BLaER1 treated with 17β-estradiol and CSF1 and Interleukin-3, amounts not matched to agents 10 nM and 100 nM (cell line): ENCODE measurements at regions not wholly inside any gene's neighbourhood (a gene's known extent, or its start where the extent isn't known, plus 50 kb on each side); places are given as distances from the start of the nearest gene placed in this dataset.

Source experiments
- H3K27ac ChIP-seq, 11 experiments: shearing (Covaris generic); formaldehyde crosslinking; 2 replicates each; pipeline ENCODE4 v1.8.1; 2022
- H3K27me3 ChIP-seq, 11 experiments: shearing (Covaris generic); formaldehyde crosslinking; 2 replicates each; pipeline ENCODE4 v1.8.1; 2022
- H3K36me3 ChIP-seq, 11 experiments: shearing (Covaris generic); formaldehyde crosslinking; 2 replicates each; pipeline ENCODE4 v1.8.1; 2022
- H3K4me1 ChIP-seq, 10 experiments: shearing (Covaris generic); formaldehyde crosslinking; 2 replicates each; pipeline ENCODE4 v1.8.1; 2022
- H3K4me2 ChIP-seq, 11 experiments: shearing (Covaris generic); formaldehyde crosslinking; 2 replicates each; pipeline ENCODE4 v1.8.1; 2022
- H3K4me3 ChIP-seq, 10 experiments: shearing (Covaris generic); formaldehyde crosslinking; 2 replicates each; pipeline ENCODE4 v1.8.1; 2022
- H3K9ac ChIP-seq, 11 experiments: shearing (Covaris generic); formaldehyde crosslinking; 2 replicates each; pipeline ENCODE4 v1.8.1; 2022
- H3K9me3 ChIP-seq, 11 experiments: shearing (Covaris generic); formaldehyde crosslinking; replicated peaks in 1 of 11; 2 replicates each; pipeline ENCODE4 v1.8.1; 2022
- H4K20me1 ChIP-seq, 11 experiments: shearing (Covaris generic); formaldehyde crosslinking; 2 replicates each; pipeline ENCODE4 v1.8.1; 2022
- Cebpa-rat ChIP-seq, 11 experiments: shearing (Covaris generic); IDR thresholded peaks; 2 replicates each; pipeline ENCODE4 v1.8.1; 2022

DNA sequence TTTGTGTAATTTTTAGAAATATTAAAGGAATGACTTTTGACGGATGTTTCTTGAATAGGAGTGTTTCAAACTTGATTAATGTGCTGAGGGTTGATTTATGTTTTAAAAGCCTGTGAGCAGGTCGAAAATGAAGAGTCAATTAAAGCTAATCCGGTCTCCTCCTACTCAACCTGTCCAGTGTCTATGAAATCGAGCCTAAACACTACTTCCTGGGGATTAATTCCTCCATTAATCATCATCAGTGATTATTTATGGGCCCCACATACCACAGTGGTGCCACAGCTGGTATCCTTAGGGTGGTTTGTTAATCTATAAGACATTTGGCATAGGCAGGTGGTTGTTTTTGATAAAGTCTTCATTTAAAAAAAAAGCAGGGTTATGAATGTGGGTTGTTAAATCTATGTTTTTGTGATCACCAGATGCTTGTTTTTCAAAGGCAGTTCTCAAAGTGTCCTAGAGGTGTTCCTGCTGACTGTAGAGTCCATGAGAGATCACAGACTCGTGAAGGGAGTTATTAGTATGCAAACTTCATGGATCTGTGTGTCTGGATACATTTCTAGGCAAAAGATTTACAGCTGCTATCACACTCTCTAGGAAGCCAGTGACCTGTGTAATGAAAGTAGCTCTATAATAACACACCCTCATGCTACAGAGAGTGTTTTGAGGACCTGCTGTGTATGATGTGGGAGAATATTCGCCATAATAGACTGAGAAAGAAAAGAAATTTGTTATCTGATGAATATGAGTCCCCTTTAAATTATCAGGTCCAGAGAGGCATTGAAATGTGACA, 308.6 kb downstream of the AKAIN1 start:
- no peaks in the 10 kb centered on the region; a peak in 1 of 22 replicates for H3K36me3 ChIP-seq
- peaks cover 18 to 25% (median 24%) of the 10 kb centered on the region in 11 experiments for H3K9me3 ChIP-seq
- no peak overlapping the region for H3K4me3 ChIP-seq
- no peaks in the 10 kb centered on the region for H3K4me1 ChIP-seq
- H3K27me3 ChIP-seq, result no peaks in the 10 kb centered on the region
- no peak overlapping the region for H3K27ac ChIP-seq
- no peak overlapping the region for H3K4me2 ChIP-seq
- H4K20me1 ChIP-seq, result no peaks in the 10 kb centered on the region
- H3K9ac ChIP-seq, result no peak overlapping the region
- TF ChIP-seq Cebpa-rat (IDR thresholded peaks at IDR 0.05), result no peak

DNA sequence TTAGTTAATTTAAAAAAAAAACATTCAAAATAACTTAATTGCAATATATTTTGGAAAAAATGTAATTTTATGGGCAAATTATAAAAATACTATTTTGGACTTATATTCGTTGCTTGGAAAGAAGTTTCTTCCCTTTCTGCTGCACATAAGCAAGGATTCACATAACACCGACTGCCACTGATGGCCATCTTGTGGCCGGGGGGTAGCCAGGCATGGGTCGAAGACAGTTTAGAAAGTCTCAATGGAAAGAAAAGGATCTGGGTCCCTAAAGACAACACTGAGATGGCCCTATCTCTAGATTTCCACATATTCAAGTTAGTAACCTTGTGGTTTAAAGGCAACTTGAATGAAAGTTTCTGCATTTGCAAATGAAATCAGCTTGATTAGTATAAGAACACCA, 318.6 kb downstream of the AKAIN1 start:
- no peaks in the 10 kb centered on the region for H3K36me3 ChIP-seq
- H3K27ac ChIP-seq, result no peak overlapping the region
- no peaks in the 10 kb centered on the region for H3K4me1 ChIP-seq
- H4K20me1 ChIP-seq, result no peaks in the 10 kb centered on the region
- peaks cover 3 to 17% (median 8%) of the 10 kb centered on the region in 11 experiments; a peak in 16 of 22 replicates for H3K9me3 ChIP-seq
- no peak overlapping the region for H3K9ac ChIP-seq
- H3K4me3 ChIP-seq, result no peak overlapping the region
- no peak overlapping the region for H3K4me2 ChIP-seq
- H3K27me3 ChIP-seq, result no peaks in the 10 kb centered on the region
- TF ChIP-seq Cebpa-rat (IDR thresholded peaks at IDR 0.05), result no peak

DNA sequence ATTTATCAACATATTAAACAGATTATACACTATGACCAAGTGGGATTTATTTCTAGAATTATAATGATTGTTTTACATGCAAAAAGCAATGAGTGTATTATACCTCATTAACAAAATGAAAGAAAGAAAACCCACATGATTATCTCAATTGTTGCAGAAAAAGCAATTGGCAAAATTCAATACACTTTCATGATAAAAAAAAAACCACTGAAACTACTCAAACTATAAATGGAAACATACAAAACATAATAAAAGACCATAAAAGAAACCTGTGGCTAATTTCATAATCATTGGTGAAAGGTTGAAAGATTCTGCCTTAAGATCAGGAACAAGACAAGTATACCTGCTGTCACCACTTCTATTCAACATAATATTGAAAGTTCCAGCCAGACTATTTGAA, 325.9 kb downstream of the AKAIN1 start:
- Histone ChIP-seq H3K27me3 (no peaks in the 10 kb centered on the region), H3K9ac (no peak overlapping the region)

DNA sequence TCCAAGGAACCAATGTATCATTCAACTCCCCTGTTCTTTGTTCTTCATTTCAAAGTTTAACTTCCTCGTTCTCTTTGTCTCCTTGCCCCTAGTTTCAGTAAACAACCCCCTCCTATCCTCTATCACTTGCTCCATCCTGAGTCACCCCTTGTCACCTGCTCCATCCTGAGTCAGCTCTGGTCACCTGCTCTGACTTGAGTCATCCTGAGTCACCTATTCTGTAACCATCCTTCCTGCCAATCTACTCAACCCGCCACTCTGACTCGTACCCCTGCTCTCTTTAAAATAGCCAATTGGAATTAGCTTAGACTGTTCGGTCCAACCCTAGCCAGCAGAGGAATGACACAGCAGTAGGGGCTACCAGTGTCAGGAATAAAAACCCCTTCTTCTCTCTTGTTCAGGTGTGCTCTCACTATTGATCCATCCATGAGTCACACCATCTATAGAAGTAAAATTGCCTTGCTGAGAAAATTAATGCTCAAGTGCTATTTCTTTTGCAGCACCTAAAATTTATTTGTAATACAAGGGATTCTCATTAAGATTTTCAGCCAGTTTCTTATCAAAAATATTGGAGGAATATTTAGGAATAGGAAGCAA, 326.8 kb downstream of the AKAIN1 start:
- Histone ChIP-seq H3K4me2 (no peak overlapping the region), H3K27ac (no peak overlapping the region), H4K20me1 (no peaks in the 10 kb centered on the region), H3K27me3 (no peaks in the 10 kb centered on the region), H3K9ac (no peak overlapping the region), H3K4me3 (no peak overlapping the region), H3K4me1 (no peaks in the 10 kb centered on the region), H3K36me3 (no peaks in the 10 kb centered on the region), H3K9me3 (peaks cover 14 to 22% (median 19%) of the 10 kb centered on the region in 11 experiments)
- no peak for TF ChIP-seq Cebpa-rat (IDR thresholded peaks at IDR 0.05)

More for the DNA sequence above, 325.9 kb downstream of the AKAIN1 start:
- no peak overlapping the region for H3K4me3 ChIP-seq
- H3K9me3 ChIP-seq, result peaks cover 14 to 22% (median 19%) of the 10 kb centered on the region in 11 experiments
- H3K36me3 ChIP-seq, result no peaks in the 10 kb centered on the region
- H3K27ac ChIP-seq, result no peak overlapping the region
- H3K4me2 ChIP-seq, result no peak overlapping the region
- no peaks in the 10 kb centered on the region for H3K4me1 ChIP-seq
- no peak for TF ChIP-seq Cebpa-rat (IDR thresholded peaks at IDR 0.05)
- no peaks in the 10 kb centered on the region for H4K20me1 ChIP-seq

DNA sequence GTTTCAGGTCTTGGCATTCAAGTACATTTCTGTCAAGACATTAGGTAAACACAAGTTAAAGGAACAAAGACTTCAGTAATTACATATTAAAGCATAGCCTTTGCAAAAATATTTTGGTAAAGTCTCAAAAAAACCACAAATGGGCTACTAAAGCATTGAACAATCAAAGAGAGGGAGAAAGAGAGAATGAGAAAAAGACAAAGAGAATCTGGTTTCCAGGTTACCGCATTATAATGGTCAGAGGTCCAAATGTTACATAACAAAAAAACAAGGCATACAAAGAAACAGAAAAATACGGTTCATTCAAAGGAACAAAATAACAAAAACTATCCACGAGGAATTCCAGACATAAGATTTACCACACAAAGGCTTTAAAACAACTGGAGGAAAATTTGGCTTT, 327.9 kb downstream of the AKAIN1 start:
- Histone ChIP-seq H3K9ac (no peak overlapping the region), H3K4me1 (no peaks in the 10 kb centered on the region), H3K27ac (no peak overlapping the region), H3K4me3 (no peak overlapping the region), H3K36me3 (no peaks in the 10 kb centered on the region), H3K4me2 (no peak overlapping the region), H3K27me3 (no peaks in the 10 kb centered on the region), H4K20me1 (no peaks in the 10 kb centered on the region), H3K9me3 (peaks cover 14 to 21% (median 19%) of the 10 kb centered on the region in 11 experiments)
- no peak for TF ChIP-seq Cebpa-rat (IDR thresholded peaks at IDR 0.05)

DNA sequence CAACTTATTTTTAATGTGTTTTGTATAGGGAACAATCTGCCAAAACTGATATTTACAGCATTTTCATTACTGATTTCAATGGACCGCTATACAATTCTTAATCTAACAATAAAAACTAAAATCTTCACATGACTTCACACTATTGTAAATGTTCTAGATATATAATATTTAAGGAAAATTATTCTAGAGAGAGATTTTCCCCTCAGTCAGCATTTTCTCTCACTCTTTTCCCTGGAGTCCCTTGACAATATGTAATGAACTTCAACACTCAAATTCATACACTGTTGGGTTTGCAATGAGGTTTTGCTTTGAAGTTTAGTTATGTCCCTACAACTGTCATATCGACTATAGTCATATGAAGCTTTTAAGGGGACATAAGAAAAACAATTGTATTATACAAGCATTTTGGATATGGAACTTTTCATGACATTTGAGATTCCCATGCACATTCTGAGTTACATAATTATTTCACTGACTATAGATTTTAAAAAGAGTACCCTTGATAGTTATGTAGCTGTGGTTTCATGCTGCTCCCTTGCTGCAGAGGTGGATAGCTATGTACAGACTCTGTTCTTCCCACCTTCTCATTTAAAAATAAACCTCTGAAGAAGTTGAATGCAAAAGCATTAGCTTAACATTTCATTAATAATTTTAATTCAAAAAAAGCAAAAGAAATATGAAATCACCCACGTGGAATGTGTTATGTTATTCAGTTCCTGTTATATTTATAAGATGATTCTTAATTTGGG, 338.5 kb downstream of the AKAIN1 start:
- H3K4me1 ChIP-seq, result no peaks in the 10 kb centered on the region
- no peaks in the 10 kb centered on the region; a peak in 1 of 22 replicates for H3K9me3 ChIP-seq
- no peaks in the 10 kb centered on the region for H3K36me3 ChIP-seq
- H3K27me3 ChIP-seq, result no peaks in the 10 kb centered on the region
- H3K9ac ChIP-seq, result no peak overlapping the region
- no peak overlapping the region for H3K4me3 ChIP-seq
- no peak for TF ChIP-seq Cebpa-rat (IDR thresholded peaks at IDR 0.05)
- no peak overlapping the region for H3K27ac ChIP-seq
- H3K4me2 ChIP-seq, result no peak overlapping the region
- H4K20me1 ChIP-seq, result no peaks in the 10 kb centered on the region

DNA sequence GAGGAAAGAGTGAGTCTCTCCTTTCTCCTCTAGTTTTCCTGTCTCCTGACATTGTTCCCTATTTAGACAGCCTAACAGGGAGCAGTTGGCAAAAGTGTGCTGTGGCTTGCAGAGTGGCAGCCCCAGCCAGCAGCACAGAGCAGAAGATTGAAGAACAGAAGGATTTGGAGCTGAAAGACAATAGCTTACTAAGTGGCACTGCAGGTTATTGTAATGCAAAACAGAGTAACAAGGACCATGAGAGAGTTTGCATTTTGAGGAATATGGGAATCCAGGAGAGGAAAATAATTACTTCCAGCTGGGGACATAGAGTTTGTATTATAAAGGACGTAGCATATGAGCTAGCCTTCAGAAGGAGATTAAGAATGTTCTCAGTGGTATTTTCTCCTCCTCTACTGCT, 342.4 kb downstream of the AKAIN1 start:
- H3K27ac ChIP-seq, result no peak overlapping the region
- H3K4me1 ChIP-seq, result peaks cover 0 to 25% (median 13%) of the 10 kb centered on the region in 10 experiments; a peak in 16 of 20 replicates
- H3K4me3 ChIP-seq, result no peak overlapping the region
- H4K20me1 ChIP-seq, result no peaks in the 10 kb centered on the region
- no peaks in the 10 kb centered on the region; a peak in 1 of 22 replicates for H3K9me3 ChIP-seq
- H3K9ac ChIP-seq, result no peak overlapping the region
- no peaks in the 10 kb centered on the region for H3K36me3 ChIP-seq
- no peak for TF ChIP-seq Cebpa-rat (IDR thresholded peaks at IDR 0.05)
- no peak overlapping the region for H3K4me2 ChIP-seq
- H3K27me3 ChIP-seq, result no peaks in the 10 kb centered on the region

DNA sequence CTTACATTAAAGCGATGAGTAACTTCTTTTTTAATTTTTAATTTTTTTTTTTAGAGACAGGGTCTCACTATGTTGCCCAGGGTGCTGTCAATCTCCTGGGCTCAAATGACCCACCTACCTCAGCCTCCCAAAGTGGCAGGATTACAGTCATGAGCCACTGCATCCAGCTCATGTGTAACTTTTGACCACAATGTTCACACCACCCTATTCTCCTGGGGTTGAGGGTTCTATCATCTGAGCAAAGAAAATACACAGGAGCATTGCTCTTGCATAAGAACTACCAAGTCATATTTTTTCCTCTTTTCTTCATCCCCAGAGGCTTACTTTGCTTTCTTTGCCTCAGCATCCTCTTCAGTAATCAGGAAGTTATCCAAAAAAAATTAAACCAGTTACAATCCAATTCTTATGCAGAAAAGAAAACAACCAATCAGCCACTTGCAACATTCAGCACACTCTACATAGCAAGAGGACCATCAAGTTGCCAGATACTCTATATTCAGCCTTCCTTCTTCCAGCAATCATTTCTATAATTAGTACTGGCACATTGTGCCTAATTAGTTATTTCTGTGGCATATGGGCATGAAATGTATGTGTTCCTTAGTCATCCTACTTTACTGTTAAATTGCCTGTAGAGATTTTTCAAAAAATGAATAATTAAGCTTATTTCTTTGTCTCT, 345.6 kb downstream of the AKAIN1 start:
- H3K4me3 ChIP-seq, result no peak overlapping the region
- H3K4me1 ChIP-seq, result peaks cover 0 to 25% (median 13%) of the 10 kb centered on the region in 10 experiments; a peak in 16 of 20 replicates
- peak overlapping the region in 8 of 11 experiments; percentile 10 to 57 (median 30); a peak in 12 of 22 replicates for H3K4me2 ChIP-seq
- H3K9me3 ChIP-seq, result no peaks in the 10 kb centered on the region; a peak in 1 of 22 replicates
- no peaks in the 10 kb centered on the region for H4K20me1 ChIP-seq
- no peak overlapping the region for H3K9ac ChIP-seq
- H3K27me3 ChIP-seq, result no peaks in the 10 kb centered on the region
- H3K36me3 ChIP-seq, result no peaks in the 10 kb centered on the region
- peak in 7 of 11 experiments; percentile 20 to 87 (median 68); a peak in 10 of 22 replicates for TF ChIP-seq Cebpa-rat (IDR thresholded peaks at IDR 0.05)
- peak overlapping the region in 6 of 11 experiments; percentile 46 to 67 (median 52); a peak in 11 of 22 replicates for H3K27ac ChIP-seq

DNA sequence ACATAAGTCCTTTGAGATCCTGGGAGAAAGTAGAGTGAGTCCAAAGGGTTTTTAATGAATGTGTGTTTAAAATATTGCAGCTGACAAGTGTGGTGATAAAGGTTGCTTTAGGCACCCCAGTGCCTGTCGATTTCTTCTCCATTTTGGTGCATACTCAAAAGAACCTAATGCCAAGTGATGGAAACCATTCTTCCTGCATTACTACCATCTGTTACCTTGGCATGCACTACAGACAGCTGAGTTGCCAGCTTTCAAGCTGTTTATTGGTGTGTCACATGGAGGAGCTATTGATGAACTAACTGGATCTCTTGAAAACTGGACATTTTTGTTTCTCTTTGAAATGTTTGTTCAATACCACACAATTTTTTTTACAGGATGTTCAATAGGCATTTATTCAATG, 350.0 kb downstream of the AKAIN1 start:
- Histone ChIP-seq H4K20me1 (no peaks in the 10 kb centered on the region), H3K9me3 (no peaks in the 10 kb centered on the region; a peak in 1 of 22 replicates), H3K27ac (no peak overlapping the region), H3K4me3 (no peak overlapping the region), H3K36me3 (no peaks in the 10 kb centered on the region), H3K4me2 (no peak overlapping the region), H3K4me1 (peaks cover 0 to 23% (median 13%) of the 10 kb centered on the region in 10 experiments; a peak in 16 of 20 replicates), H3K9ac (no peak overlapping the region), H3K27me3 (no peaks in the 10 kb centered on the region)
- no peak for TF ChIP-seq Cebpa-rat (IDR thresholded peaks at IDR 0.05)
